Chondrocyte (in vitro differentiated cells): ENCODE measurements at regions not wholly inside any gene's neighbourhood (a gene's known extent, or its start where the extent isn't known, plus 50 kb on each side); places are given as distances from the start of the nearest gene placed in this dataset.

Experiments
- DNase-seq: peaks from one replicate; pipeline ENCODE4 v3.0.0; 2021; ENCODE audit warnings: mixed read lengths, low spot score
- H3K27ac Mint-ChIP-seq: one replicate; pipeline ENCODE4 v1.8.0; 2021; ENCODE audit warnings: mild to moderate bottlenecking, moderate library complexity, mixed read lengths; ENCODE audit not compliant: unreplicated experiment
- H3K27me3 Mint-ChIP-seq: 2 replicates; pipeline ENCODE4 v1.8.0; 2021; ENCODE audit warnings: low read depth, mixed read lengths
- H3K36me3 Mint-ChIP-seq: 2 replicates; pipeline ENCODE4 v1.8.0; 2021; ENCODE audit warnings: low read depth, mixed read lengths
- H3K4me1 Mint-ChIP-seq: 2 replicates; pipeline ENCODE4 v1.8.0; 2021; ENCODE audit warnings: low read depth, mild to moderate bottlenecking, mixed read lengths
- H3K4me3 Mint-ChIP-seq: one replicate; pipeline ENCODE4 v1.8.0; 2021; ENCODE audit warnings: mild to moderate bottlenecking, moderate library complexity, mixed read lengths; ENCODE audit not compliant: unreplicated experiment
- H3K9me3 Mint-ChIP-seq: 2 replicates; pipeline ENCODE4 v1.8.0; 2021; ENCODE audit warnings: low read depth, mixed read lengths
- TF ChIP-seq, protein P1 (sequence below): fragments of 200-600 bp; sonication (generic); IDR thresholded peaks from 2 replicates; pipeline ENCODE4 v1.5.0; 2021; ENCODE audit warnings: antibody characterized with exemption, mild to moderate bottlenecking, moderate library complexity

DNA sequence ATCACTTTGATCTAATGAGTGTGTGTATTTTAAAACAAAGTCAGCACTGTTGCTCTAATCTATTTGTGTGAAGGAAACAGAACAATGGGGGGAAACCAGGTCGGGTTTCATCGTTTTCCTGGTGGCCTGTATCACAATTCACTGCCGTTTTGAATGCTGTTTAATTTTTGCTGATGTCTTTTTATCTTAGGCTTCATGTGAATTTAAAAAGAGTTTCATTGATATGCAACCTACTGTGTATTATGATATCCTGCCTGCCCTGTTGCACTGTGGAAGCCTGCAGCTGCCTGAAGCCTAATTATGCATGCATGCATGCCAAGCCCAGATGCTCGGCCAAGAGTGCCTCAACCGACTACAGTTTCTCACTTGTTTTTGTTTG, 307.5 kb downstream of the ZNF608 start:
- H3K4me1 Mint-ChIP-seq: peaks cover 6% of the 10 kb centered on the region
- no peak overlapping the region for H3K4me3 Mint-ChIP-seq
- H3K27me3 Mint-ChIP-seq: no peaks in the 10 kb centered on the region
- peaks cover 21% of the 10 kb centered on the region for H3K9me3 Mint-ChIP-seq
- DNase-seq: no peak
- no peak overlapping the region for H3K27ac Mint-ChIP-seq
- TF ChIP-seq, protein P1, sequence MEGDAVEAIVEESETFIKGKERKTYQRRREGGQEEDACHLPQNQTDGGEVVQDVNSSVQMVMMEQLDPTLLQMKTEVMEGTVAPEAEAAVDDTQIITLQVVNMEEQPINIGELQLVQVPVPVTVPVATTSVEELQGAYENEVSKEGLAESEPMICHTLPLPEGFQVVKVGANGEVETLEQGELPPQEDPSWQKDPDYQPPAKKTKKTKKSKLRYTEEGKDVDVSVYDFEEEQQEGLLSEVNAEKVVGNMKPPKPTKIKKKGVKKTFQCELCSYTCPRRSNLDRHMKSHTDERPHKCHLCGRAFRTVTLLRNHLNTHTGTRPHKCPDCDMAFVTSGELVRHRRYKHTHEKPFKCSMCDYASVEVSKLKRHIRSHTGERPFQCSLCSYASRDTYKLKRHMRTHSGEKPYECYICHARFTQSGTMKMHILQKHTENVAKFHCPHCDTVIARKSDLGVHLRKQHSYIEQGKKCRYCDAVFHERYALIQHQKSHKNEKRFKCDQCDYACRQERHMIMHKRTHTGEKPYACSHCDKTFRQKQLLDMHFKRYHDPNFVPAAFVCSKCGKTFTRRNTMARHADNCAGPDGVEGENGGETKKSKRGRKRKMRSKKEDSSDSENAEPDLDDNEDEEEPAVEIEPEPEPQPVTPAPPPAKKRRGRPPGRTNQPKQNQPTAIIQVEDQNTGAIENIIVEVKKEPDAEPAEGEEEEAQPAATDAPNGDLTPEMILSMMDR: no peak
- peaks cover 2% of the 10 kb centered on the region for H3K36me3 Mint-ChIP-seq

DNA sequence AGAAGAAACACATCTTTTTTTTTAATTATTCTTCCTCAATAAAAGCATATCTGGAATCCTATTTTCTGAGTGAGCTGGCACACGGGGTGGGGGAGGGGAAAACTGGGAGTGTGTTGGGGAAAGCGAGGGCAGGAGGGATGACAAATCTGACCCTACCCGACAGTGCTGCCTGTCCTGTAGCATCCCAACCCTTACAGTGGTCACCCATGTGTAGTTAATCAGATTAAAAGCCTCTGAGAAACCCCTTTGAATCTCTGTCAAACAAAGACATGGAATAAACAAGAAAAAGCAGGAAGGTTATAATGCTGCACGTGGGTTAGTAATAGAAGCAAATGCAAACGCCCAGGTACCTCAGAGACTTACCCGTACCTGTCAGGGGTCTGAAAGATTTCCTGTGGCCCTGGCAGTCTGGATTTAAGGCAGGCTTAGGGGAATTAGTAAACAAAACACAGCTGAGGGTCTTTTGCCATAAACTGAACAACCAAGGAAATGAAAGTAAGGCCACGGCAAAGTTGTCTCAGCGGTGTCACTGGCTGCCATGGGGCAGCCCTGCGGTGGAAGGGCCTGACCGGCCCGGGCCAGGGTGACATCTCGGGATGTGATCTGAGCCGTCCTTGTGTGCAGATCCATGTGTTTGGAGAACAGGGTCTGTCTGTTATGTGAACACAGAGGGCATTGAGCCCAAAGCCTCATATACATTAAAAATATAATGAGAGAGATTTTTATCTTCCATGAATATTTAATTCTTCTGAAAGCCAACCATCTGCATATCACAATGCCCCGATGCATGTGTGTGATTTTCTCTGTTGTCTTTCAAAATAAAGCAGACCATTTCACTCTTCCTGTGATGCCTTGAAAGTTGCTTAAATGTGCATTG, 308.2 kb downstream of the ZNF608 start:
- DNase-seq: no peak
- no peaks in the 10 kb centered on the region for H3K27me3 Mint-ChIP-seq
- no peak overlapping the region for H3K4me3 Mint-ChIP-seq
- TF ChIP-seq, protein P1: no peak
- no peak overlapping the region for H3K27ac Mint-ChIP-seq
- H3K4me1 Mint-ChIP-seq: peaks cover 6% of the 10 kb centered on the region
- H3K9me3 Mint-ChIP-seq: peaks cover 25% of the 10 kb centered on the region
- H3K36me3 Mint-ChIP-seq: peaks cover 4% of the 10 kb centered on the region

- Mint-ChIP-seq H3K4me3 (no peak overlapping the region), H3K27ac (no peak overlapping the region), H3K27me3 (no peaks in the 10 kb centered on the region), H3K4me1 (peaks cover 6% of the 10 kb centered on the region), H3K9me3 (peaks cover 34% of the 10 kb centered on the region), H3K36me3 (peaks cover 4% of the 10 kb centered on the region)
- no peak for DNase-seq
- TF ChIP-seq, protein P1: no peak
Observed at GRCh38 chr5:124436294-124436693, 310.1 kb downstream of the ZNF608 start.

DNA sequence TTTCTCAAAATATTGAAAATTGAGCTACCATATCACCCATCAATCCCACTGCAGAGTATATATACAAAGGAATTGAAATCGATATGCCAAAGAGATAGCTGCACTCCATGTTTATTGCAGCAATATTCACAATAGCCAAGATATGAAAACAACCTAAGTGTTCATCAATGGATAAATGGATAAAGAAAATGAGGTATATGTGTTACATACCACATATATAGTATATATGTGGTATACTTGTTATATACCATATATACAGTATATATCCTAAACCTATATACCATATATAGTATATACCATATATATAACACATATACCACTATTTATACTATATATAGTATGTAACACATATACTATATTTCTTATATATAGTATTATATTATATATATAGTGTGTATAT, 313.3 kb downstream of the ZNF608 start:
- Mint-ChIP-seq H3K4me3 (no peak overlapping the region), H3K4me1 (no peaks in the 10 kb centered on the region), H3K27ac (no peak overlapping the region), H3K27me3 (no peaks in the 10 kb centered on the region), H3K9me3 (peaks cover 48% of the 10 kb centered on the region), H3K36me3 (peaks cover 4% of the 10 kb centered on the region)
- DNase-seq: no peak
- TF ChIP-seq, protein P1: no peak

DNA sequence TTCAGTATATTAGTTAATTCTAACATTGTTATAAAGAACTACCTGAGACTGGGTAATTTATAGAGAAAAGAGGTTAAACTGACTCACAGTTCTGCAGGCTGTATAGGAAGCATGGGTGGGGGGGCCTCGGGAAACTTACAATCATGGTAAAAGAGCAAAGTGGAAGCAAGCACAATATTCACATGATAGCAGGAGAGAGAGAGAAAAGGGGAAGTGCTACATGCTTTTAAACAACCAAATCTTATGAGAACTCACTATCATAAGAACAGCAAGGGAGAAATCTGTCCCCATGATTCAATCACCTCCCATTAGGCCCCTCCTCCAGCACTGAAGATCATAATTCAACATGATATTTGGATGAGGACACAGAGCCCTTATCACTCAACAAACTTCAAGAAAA, 324.9 kb downstream of the ZNF608 start:
- Mint-ChIP-seq H3K4me3 (no peak overlapping the region), H3K4me1 (no peaks in the 10 kb centered on the region), H3K27ac (no peak overlapping the region), H3K36me3 (peaks cover 23% of the 10 kb centered on the region), H3K27me3 (peaks cover 4% of the 10 kb centered on the region), H3K9me3 (peaks cover 31% of the 10 kb centered on the region)
- DNase-seq: no peak
- TF ChIP-seq, protein P1: no peak
